SH-SY5Y (cell line): ENCODE measurements at regions not wholly inside any gene's neighbourhood (a gene's known extent, or its start where the extent isn't known, plus 50 kb on each side); places are given as distances from the start of the nearest gene placed in this dataset.

Source experiments
- GATA2 ChIP-seq: IDR thresholded peaks from 2 replicates; pipeline ENCODE4 v1.6.1; 2011; ENCODE audit warnings: mild to moderate bottlenecking, low read depth, low read length
- GATA3 ChIP-seq: IDR thresholded peaks from 2 replicates; pipeline ENCODE4 v1.6.1; 2011; ENCODE audit warnings: low read depth, mild to moderate bottlenecking, low read length, moderate library complexity

DNA sequence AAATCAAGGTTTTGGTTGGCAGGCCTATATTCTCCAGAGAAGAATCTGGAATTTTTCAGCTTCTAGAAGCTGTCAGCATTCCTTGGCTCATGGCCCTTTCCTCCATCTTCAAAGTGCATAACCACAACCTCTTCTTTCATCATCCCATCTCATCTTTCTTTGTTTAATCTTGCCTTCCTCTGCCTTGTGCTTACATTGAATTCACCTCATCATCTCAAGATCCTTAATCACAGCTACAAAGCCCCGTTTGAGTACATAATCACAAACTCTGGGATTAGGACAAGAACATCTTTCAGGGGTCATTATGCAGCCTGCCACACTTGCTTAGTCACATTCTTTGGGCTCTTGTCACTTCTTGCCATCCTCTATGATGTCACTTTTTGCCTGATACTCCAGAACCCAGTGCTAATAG, 130.3 kb downstream of the FOXD1 start:
- TF ChIP-seq GATA2 (no peak), GATA3 (no peak)

DNA sequence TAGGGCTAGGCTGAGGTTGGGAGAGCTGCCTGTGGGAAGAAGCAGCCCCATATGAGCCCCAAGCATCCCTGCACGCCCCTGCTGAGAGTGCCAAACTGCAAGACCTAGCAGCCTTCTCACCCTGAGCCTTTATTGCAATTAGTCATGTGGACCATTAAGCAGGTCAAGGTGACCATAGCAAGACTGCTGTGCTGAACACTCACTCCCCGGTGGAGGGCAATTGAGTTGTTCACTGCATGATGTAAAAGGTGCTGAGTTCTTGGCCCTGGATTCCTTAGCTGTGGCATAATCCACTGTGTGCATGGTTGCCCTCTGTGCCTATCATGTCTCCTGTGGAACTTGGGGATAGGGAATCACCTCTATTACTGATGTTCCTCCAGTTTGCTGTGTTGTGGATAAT, 131.1 kb downstream of the FOXD1 start:
- TF ChIP-seq GATA3, result no peak

DNA sequence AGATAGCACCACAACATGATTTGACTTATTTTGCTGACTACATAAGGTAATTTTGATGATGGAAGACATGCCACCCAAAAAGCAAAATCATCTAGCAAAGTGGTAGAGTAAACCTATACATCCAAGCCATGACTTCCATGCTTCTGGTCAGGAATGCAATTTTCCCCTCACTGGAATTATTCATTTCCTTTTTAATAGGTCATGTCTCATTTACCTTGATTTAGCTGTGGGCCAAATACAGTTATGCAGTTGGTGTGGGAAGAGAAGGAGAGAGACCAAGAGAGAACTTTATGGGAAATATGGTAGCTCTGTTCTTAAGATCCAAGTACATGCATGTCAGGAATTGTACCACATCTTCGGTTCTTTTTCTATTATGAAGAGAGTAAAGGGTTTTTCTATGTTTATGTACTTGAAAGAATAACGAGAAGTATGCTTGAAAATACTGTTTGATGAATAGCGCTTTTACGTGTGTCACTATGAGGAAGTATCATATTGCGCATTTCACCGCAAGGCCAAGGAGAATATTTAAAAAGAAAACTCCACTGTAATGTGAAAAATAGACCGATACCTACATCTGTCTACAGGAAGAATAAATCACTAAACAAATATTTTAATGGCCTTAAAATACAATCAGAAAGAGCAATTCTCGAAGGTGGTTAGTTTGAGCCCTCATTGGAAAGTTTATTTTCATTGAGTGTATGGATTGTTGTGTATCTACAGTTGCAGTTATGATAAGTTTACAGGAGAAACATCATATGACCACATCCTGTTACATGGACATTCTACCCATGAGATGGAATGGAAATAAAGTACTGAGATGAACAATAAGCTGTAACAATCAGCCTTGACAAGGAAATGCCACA, 134.0 kb downstream of the FOXD1 start:
- TF ChIP-seq GATA3, result no peak
- no peak for TF ChIP-seq GATA2

DNA sequence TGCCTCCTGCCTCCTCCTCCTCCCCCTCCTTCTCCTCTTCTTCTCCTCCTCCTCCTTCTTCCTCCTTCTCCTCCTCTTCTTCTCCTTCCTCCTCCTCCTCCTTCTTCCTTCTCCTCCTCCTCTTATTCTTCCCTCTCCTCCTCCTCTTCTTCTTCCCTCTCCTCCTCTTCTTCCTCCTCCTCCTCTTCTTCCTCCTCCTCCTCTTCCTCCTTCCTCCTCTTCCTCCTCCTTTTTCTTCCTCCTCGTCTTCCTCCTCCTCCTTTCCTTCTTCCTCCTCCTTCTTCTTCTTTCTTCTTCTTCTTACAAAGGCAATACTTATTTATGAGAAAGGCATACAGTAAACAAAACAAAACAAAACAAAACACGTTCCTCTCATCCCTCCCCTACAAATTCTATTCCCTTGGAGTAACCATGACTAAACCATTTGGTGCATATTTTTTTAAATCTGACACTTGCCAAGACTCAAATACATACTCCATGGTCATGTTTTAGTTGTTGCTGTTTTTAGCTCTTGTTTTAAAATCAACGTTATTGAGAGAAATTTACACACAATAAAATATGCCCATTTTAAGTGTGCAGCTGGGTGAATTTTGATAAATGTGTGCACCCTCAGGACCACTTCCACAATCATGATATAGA, 135.6 kb downstream of the FOXD1 start:
- no peak for TF ChIP-seq GATA3
- no peak for TF ChIP-seq GATA2

DNA sequence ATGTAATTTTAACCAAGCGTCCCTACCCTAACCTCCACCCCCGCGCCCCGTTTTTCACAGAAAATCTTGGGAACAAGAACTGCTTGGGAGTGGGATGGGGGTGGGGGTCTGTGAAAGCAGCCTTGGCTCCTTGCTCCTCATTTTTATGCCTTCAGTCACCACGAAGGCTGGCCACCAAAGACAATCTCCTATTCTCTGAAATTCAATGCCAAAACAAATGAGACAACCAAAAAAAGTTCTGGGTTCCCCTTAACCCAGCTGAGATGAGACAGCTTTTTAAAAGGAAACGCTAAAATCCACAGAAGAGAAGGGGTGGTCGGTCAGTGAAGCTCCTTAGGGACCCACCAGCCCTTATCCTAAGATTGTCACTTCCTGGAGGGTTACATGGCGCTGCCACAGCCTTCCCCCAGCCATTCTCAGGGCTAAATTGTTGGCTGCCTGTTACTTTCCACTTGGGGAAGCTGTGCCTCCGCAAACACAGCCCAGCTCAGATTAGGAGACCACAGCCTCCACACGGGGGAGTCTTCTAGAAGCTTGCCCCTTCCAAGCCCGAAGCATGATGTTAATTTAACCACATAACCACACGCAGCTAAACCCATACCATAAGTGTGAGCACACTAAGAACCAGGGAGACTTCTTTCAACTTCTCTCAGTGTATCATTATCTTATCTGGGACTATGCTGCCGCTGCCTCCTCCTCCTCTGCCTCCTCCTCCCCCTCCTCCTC, 136.3 kb downstream of the FOXD1 start:
- TF ChIP-seq GATA2 (no peak), GATA3 (no peak)

DNA sequence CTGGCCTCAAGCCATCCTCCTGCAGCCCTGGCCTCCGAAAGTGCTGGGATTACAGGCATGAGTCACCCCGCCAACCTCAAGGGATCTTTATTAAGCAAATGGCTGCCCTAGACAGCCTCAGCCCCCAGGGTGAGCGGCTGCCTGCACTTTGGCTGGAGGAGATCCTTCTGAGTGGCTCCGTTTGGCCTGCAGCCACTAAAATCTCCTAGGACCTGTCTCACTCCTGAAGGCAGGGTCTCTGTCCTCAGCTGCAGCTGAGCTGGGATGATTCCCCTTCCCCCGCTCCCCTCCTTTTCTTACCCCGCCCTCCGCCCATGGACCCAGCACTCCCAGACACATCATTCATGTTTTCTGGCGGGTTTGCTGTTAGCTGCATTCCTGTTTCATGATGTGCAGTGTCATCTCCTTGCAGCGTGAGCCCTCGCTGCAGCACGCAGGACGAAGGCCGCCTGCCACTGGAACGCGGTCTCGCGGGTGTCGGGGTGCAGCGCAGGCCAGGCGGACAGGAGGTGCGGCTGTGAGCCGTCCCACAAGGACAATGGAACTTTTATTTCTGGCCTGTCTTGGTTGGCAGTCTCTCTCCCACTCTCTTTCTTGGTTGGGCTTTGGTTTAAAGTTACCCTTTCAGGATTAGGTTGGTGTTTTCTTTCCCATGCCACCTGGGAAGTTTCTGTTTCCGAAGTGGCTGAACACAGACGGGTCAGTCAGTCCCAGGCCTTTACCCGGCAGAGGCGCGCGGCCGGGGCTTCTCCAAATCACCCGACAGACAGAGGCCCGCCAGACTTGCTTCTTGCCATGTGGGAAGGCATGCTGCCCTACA, 137.1 kb downstream of the FOXD1 start:
- no peak for TF ChIP-seq GATA3
- TF ChIP-seq GATA2, result no peak

DNA sequence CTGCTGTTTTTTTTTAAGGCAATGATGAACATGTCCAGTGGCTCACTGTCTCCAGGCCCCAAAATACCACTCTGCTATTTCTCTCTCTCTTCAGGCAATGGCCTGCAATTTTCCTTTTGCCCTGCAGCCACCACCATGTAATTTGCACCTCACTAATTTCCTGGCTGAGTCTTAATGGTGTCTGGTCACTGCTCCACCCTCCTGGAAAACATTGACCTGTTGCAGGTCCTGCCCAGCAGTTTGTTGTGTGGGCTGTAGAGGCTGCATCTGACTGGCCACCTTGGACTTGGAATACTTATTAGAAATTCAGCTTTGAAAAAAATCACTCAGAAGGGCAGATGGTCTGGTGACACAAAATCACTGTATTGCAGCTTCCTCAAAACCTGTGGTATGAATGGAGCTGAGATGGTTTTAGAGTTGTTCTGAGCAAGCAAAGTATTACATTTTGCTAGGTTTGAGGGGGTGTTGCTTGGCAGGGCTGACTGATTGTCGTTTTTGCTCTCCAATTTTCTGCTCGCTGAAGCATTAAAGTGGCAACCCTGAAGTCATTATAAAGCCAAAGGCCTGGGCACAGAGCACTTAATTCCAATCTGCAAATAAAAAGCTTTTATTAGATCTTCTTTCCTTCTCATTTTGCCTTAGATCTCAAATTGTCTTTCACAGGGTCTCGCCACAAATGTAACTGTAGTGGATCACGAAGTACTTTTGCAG, 134.8 kb downstream of the TMEM174 start:
- TF ChIP-seq GATA3, result no peak
- TF ChIP-seq GATA2, result no peak

DNA sequence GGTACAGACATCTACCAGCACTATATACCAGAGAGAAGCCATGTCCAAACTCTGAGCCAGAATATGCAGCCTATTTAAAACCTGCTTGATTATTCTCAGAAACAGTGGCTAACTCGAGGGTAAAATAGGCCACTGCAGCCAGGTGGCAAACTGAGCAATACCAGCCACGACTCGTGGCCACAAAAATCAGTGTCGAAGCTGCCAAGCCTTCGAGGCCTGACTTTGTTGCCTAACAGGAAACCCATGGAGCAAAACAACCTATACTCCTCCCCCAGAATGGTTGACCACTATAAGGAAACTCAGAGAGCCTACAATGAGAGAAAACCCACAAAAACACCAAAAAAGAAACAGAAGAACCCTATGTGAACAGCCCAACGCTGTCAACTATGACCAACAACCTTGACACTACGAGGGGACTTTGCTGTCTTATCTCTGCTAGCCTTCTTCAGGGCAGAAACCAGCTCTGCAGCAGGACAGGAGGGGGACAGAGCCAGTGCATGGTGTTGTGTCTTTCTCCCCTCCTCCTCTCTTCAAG, 133.8 kb downstream of the TMEM174 start:
- TF ChIP-seq GATA3 (no peak), GATA2 (no peak)

DNA sequence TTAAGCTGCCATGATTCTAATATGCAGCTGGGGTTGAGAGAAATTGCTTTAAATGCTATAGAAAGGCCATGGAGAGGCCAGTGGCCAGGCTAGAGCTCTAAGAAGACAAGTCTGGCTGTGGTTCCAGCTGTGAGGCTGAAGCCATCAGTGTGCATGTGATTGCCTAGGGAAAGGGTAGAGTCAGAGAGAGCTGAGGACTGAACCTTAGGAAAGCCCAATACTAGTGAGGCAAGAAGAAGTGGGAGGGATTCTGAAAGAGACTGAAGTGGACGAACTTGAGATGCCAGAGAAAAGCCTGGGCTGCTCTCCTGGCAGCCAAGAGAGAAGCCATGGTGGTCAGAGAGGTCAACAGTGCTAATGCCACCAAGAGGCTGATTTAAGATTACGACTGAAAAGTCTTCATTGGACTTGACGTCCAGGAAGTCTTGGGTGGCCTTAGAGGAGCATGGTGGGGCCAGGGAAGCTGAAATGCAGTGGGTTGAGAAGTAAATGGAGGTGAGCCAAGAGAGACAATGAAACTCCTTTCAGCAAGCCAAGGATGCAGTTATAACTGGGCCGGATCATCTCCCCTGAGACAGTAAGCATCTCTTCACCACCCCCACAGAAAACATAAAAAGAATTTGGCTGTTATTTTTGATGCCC, 133.2 kb downstream of the TMEM174 start:
- no peak for TF ChIP-seq GATA3
- no peak for TF ChIP-seq GATA2

DNA sequence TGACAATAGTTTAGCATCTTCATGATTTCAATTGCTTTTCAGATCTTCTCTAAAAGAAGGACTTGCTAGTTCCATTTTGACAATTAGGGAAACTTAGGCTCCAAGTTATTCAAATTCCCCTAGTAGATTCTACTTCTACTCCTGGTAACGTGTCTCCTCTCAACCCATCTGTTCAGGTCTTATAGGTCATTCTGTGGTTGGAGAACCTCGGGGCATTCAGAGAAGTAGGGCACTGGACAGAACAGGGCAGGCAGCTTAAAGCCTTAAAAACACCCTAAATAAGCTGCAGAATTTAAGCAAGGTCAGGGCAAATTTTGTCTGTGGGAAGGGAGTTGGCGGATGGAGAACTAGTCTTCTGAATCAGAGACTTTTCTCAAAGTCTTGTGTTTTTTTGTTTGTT, 132.4 kb downstream of the TMEM174 start:
- TF ChIP-seq GATA2, result no peak
- no peak for TF ChIP-seq GATA3

DNA sequence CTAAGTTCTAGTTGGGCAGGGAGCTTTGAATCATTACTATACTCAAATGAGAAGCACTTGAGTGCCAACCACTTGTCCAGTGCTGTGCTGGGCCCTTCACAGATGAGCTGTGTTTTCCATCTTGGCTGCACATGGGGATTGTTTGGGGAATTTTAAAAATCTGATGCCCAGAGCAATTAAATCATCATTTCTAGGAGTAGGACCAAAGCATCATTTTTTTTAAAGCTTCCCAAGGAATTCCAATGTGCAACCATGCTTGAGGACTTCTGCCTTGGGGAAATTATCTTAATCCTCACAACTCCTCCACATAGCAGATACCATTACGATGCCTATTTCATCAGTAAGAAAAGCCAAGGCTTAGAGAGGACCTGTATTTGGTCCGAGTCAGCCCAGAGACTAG, 131.4 kb downstream of the TMEM174 start:
- no peak for TF ChIP-seq GATA3
- no peak for TF ChIP-seq GATA2

DNA sequence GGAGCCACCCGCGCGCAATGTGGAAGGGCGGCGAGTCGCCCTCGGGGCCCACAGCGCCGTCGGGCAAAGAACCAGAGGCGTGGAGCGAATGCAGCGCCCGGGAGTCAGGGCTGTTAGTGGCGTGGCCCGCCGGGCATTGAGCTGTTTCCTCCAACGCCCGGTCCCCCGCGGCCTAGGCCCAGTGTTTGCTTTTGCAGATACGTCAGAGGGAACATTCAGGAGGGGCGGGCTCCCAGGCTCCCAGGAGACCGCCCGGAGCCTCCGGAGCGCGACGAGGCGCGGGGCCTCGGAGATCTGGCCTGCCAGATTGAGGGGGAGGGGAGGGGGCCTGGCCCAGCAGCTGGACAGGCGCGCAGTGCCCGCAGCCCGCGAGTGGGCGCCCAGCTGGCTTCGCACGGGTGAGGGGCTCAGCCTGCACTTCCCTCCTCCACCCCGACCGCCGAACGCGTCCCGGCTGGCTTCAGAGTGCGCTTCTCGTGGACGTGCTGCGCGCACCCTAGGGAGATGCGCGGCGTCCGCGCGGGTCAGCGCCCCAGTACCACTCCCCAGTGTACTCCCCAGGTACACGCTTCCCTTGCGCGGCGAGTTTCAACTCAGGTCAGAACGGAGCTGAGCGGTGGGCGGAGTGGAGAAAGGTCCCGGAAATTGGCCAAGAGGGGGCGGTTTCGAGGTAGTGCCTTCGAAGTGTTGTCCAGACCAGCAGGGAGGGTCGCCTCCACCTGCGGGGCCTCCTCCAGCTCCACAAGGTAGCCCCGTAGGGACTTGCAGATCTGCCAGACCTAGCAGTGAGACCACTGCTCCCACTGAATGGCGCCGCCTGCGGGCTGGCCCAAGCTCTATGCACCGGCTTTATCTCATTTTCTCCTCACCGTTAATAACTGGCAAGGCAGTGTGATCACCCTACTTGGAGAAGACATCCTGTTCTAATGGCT, 130.4 kb downstream of the TMEM174 start:
- TF ChIP-seq GATA3 (no peak), GATA2 (no peak)
